ENCODE measurements at regions not wholly inside any gene's neighbourhood (a gene's known extent, or its start where the extent isn't known, plus 50 kb on each side); places are given as distances from the start of the nearest gene placed in this dataset.
A peak's percentile ranks its signal among the peaks of the same experiment; 100 is the strongest.

DNA sequence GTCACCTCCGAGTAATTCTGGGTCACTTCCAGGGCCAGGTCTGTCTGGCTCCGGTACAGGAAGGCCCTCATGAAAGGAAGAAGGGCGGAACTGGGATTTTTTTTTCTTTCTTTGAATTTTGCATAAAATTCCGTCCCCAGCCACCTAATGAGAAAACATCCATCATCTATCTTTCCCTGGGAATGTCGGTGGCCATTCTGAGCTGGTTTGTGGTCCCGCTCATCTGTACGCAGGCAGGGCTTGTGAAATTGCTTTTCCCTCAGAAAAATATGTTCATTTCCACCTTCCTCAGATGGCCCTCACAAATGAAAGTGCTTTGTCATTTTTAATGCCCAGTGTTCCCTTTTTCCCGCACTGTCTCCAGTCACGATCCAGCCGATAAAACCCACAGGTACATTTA, 353.0 kb upstream of the ZFHX3 start:
- WGBS, 2 experiments (ENCODE audit: extremely low coverage in 1 of 2, insufficient coverage in 1 of 2, insufficient read length in 1 of 2, insufficient replicate concordance in 2 of 2, low coverage in 1 of 2, low lambda C conversion rate in 2 of 2, missing lambda C conversion rate in 1 of 2): 84% methylated on average over 10 of the region's 10 CpGs; no CpG with 5 or more reads in 1 of the 2 experiments
- Histone ChIP-seq H3K79me2 (ENCODE audit: control insufficient read depth in 1 of 2, insufficient read depth in 2 of 2, low read length in 2 of 2) (no peaks in the 10 kb centered on the region), H2AFZ (ENCODE audit: low read length) (peak overlapping the region; percentile 90), H2BK120ac (replicated peaks; ENCODE audit: low read depth, low read length) (no peak overlapping the region), H4K8ac (ENCODE audit: extremely low read depth, insufficient read depth, low read length) (no peak overlapping the region), H2BK5ac (ENCODE audit: low read depth, low read length) (no peak overlapping the region), H4K20me1 (replicated peaks in 1 of 2; ENCODE audit: control insufficient read depth in 1 of 2, insufficient read depth in 2 of 2, low read length in 2 of 2) (no peaks in the 10 kb centered on the region), H3K9ac (replicated peaks in 1 of 4; ENCODE audit: extremely low read depth in 1 of 4, low read depth in 3 of 4, low read length in 3 of 4) (no peak overlapping the region), H3K4me1 (replicated peaks in 1 of 4; ENCODE audit: control insufficient read depth in 3 of 4, insufficient read depth in 4 of 4, low read length in 3 of 4) (no peaks in the 10 kb centered on the region; a peak in 1 of 7 replicates), H2BK12ac (ENCODE audit: low read depth, low read length) (no peak overlapping the region), H3K79me1 (ENCODE audit: low read depth, low read length) (no peaks in the 10 kb centered on the region), H3K23ac (ENCODE audit: insufficient read length) (no peak overlapping the region), H3K4me2 (ENCODE audit: insufficient read depth in 1 of 2, low read depth in 2 of 2, low read length in 2 of 2) (no peak overlapping the region), H3K56ac (replicated peaks; ENCODE audit: insufficient read length, low read depth, low read length) (no peak overlapping the region), H3K18ac (ENCODE audit: extremely low read depth, low read length) (no peak overlapping the region), H4K91ac (replicated peaks; ENCODE audit: insufficient read length, low read length) (no peak overlapping the region), H2BK20ac (ENCODE audit: low read length) (no peak overlapping the region), H2AK5ac (ENCODE audit: low read depth, low read length) (no peak overlapping the region), H3K23me2 (ENCODE audit: low read depth, low read length) (no peaks in the 10 kb centered on the region; the same call in 1 of the 2 replicates), H3K4ac (replicated peaks; ENCODE audit: insufficient read length, low read depth, low read length) (no peak overlapping the region), H4K5ac (ENCODE audit: insufficient read length, low read depth, low read length) (no peak overlapping the region), H2BK15ac (ENCODE audit: low read length) (no peak overlapping the region), H3K27me3 (replicated peaks in 1 of 4; ENCODE audit: control insufficient read depth in 3 of 4, extremely low read depth in 1 of 4, insufficient read depth in 3 of 4, low read length in 3 of 4) (no peaks in the 10 kb centered on the region), H3K9me3 (ENCODE audit: insufficient read depth in 2 of 2, low read depth in 1 of 2, low read length in 1 of 2) (no peaks in the 10 kb centered on the region), H3K27ac (ENCODE audit: low read depth, low read length) (no peak overlapping the region), H3K36me3 (ENCODE audit: control insufficient read depth in 2 of 4, insufficient read depth in 4 of 4, low read length in 3 of 4) (no peaks in the 10 kb centered on the region), H3K14ac (ENCODE audit: insufficient read length) (no peak overlapping the region), H3K4me3 (ENCODE audit: extremely low read depth in 1 of 4, insufficient read depth in 2 of 4, low read depth in 3 of 4, low read length in 4 of 4) (no peak overlapping the region)
- CTCF ChIA-PET (ENCODE audit: partially characterized antibody): interaction anchor here (0.6 to 1.5 kb wide), 2 partner anchors 37 to 54 kb away, joined by 3 to 4 read pairs; no protein-coding TSS in a partner anchor
- DNase-seq (ENCODE audit: low read depth in 1 of 2, low spot score in 2 of 2): no peak
- FAIRE-seq: no peak
- POLR2A ChIA-PET (ENCODE audit: partially characterized antibody): no interaction called here
- TF ChIP-seq CHD2 (IDR thresholded peaks at IDR 0.05; ENCODE audit: low read length): no peak
- TF ChIP-seq RXRA (IDR thresholded peaks at IDR 0.05; ENCODE audit: insufficient read depth, low read depth, low read length): no peak
- no peak for TF ChIP-seq SIN3A (conservative IDR thresholded peaks at IDR 0.05 in 1 of 2, IDR thresholded peaks at IDR 0.05 in 1 of 2; ENCODE audit: low read depth in 1 of 2, low read length in 2 of 2)
- TF ChIP-seq SP2 (IDR thresholded peaks at IDR 0.05; ENCODE audit: low read length): no peak
- no peak for TF ChIP-seq BCL11A (IDR thresholded peaks at IDR 0.05; ENCODE audit: low read depth in 2 of 2, low read length in 2 of 2)
- no peak for TF ChIP-seq CBX5 (IDR thresholded peaks at IDR 0.05; ENCODE audit: low read depth, low read length)
- TF ChIP-seq PHF8 (conservative IDR thresholded peaks at IDR 0.05; ENCODE audit: low read depth, low read length): no peak
- no peak for TF ChIP-seq SIX5 (IDR thresholded peaks at IDR 0.05; ENCODE audit: low read depth, low read length)
- no peak for TF ChIP-seq NANOG (IDR thresholded peaks at IDR 0.05; ENCODE audit: insufficient read depth, low read depth, low read length, poor library complexity, severe bottlenecking)
- no peak for TF ChIP-seq E2F6 (IDR thresholded peaks at IDR 0.05)
- TF ChIP-seq KDM1A (IDR thresholded peaks at IDR 0.05; ENCODE audit: borderline replicate concordance, low read length): no peak
- TF ChIP-seq POLR2AphosphoS5 (IDR thresholded peaks at IDR 0.05; ENCODE audit: low read depth, low read length): no peak
- TF ChIP-seq POU5F1 (IDR thresholded peaks at IDR 0.05; ENCODE audit: low read depth, low read length): no peak
- no peak for TF ChIP-seq KDM4A (IDR thresholded peaks at IDR 0.05; ENCODE audit: low read depth, low read length, severe bottlenecking)
- TF ChIP-seq RFX5 (IDR thresholded peaks at IDR 0.05; ENCODE audit: borderline replicate concordance, low read depth, low read length): no peak

Data from H1 (cell line).